NCI-H2107 treated with DMSO at 0.1 percent for 48 hours (cell line): ENCODE measurements at regions not wholly inside any gene's neighbourhood (a gene's known extent, or its start where the extent isn't known, plus 50 kb on each side); places are given as distances from the start of the nearest gene placed in this dataset.
"Not testable (repeated sequence)": the region's sequence is repeated elsewhere in the genome, so short reads cannot be mapped to it uniquely, and the experiment has no call there.

Source experiments
- DNase-seq: peaks from one replicate; lab custom pipeline; 2025; ENCODE audit not compliant: unreplicated experiment; lab: John Stamatoyannopoulos, UW

DNA sequence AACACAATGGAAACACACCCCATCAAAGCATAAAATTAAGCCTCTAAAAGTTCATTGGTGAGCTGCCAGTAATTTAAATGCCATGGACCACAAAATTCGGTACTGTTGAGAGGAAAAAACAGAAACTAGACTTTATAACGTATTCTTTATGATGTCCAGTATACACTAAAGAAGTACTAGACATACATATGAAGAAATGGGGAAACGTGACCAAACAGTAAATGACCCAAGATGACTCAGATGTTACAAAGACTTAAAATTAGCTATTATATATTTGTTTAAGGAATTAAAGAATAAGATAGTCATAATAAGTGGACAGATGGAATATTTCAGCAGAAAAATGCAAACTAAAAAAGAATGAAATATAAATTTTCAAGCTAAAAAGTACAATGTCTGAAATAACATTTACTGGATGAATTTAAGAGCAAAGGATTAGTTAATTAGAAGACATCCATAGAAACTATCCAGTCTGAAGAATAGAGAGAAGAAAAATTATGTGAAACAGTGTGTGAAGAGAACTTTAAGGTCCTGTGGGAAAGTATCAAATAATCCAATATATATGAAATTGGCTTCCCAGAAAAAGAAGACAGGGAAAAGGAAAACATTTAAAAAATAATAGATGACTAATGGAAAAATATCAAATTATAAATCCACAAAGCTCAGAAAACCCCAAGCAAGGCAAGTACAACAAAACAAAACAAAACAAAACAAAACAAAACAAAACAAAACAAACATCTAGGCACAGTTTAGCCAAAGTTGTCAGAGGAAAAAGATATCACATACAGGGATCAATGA is 69.4 kb downstream of the SAMD9 start:
- no peak for DNase-seq

DNA sequence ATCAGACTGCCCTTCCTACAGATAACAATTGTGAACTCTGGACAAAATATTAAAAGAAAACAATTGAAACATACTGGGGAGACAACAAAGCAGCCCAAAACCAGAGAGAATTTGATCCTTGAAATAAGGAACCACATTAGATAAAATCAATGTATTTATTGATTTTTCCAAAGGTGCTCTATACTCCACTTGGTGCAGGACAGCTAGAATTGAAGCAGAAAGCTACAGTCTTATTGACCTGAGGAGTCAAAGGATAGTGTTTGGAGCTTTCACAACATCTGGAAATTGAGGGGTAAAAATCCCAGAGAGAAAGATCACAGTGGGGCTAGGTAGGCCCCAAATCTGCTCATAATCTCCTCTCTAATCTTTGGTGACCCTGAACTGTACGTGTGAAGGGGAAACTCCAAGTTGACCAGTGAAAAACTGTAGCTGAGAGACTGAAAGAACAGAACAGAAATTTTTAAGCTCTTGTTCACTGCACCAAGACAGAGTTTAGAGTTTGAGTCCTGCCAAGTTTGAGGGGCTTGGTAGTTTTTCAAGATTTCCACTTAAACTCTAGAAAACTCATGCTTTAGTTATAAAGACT is 70.2 kb downstream of the SAMD9 start:
- DNase-seq, result no peak

DNA sequence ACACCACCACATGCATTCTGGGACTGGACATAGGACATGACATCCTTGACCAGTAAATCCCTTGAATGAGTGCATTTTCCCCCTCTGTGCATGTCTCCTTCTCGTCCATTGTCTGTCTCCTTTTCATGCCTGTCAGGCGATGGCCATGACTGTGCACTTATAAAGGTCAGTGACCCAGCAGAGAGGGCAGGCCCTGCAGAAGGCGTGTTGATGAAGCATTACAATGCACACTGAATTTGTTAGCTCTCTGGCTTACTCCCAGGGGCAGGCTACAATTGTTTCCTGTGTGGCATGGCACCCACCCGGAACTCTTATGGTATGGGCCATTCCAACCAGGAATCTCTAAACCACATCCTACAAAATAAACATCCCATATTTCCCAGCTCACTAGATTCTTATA is 71.1 kb downstream of the SAMD9 start:
- DNase-seq, result no peak

DNA sequence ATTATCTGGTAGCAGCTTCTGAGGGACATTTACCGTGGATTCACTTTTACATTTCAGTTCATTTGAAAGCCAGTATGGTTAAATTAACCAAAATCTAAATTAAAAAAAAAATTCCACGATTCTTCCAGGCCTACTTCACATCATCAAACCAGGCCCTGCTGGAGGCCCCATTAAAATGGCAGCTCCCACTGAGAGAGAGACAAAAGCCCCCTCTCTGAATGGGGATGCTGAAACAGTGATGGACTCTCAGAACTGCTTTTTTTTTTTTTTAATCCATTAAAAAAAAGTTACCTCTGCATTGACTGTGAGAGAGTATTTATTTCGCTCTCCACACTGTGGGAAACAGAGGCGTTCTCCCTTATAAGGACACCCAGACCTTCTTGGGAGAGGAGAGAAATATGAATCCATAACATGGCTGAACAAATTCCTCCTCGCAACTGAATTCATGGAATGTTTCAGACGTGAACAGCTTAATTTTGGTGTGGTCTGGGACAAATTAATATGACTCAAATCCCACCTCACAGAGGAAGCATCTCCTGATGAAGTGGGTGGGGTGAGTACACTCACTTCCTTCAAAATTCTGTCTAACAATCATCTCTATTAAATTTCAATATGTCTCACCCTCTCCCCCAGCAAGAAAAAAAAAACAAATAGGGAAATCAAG is 73.5 kb downstream of the SAMD9 start:
- DNase-seq, result no peak

DNA sequence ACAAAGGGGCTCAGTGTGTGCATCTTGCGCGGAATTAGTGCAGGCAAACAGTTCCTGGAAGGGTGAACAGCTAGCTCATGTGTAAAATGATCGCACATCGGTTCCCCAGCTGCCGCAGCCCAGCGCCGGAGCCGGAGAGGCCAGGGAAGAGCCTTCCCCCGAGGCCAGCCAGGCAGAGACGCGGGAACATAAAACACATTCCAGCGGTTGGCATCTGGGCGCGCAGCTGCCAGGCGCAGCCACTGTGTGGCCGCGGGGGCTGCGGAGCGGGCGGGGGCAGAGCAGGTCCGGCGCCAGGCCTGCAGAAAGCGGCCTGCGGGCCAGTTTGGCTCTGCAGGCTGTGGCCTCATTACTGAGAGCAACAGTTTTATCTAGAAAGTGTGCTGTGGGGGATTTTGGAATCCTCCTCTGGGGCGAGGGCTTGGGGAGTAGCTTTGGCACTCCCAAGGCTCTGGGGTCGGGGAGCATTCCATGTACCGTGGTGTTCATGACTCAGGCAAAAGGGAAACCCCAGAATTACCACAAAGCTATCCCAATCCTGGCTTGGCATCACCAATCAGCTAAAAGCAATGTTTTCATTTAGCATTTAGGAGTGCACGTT is 74.3 kb downstream of the SAMD9 start:
- DNase-seq, result no peak

DNA sequence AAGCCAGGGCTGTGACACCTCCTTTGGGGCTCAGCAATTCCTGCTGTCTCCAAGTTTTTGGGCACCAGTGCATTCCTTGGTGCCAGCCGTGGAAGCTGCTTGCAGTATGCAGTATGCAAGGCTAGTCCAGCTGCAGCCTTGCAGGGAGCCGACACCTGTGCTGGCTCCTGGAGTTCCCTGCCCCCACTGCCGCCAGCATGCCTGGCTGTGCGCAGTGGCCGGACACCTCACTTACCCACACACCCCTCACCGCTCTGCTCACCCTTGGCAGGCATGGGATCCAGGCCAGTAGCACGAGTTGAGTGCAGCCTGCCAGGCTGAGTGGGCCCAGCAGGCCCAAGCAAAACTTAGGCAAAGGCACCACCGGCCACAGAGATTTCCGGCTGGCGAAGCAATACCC is 77.4 kb downstream of the SAMD9 start:
- DNase-seq, result no peak

DNA sequence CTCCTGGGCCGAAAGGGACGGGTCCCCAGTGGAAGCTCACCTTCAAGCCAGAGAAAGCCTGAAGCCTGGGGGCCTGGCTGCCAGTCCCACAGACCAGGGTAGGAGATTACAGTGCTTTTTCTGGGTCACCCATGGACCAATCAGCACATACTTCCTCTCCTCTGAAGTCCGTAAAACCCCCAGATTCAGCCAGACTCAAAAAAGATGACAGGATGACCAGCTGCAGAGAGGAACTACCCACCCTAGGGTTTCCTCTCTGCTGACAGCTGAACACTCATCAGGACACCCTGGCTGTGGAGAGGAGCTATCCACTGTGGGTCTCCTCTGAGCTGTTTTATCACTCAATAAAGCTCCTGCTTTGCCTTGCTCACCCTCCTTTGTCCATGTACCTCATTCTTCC is 78.0 kb downstream of the SAMD9 start:
- no peak for DNase-seq

DNA sequence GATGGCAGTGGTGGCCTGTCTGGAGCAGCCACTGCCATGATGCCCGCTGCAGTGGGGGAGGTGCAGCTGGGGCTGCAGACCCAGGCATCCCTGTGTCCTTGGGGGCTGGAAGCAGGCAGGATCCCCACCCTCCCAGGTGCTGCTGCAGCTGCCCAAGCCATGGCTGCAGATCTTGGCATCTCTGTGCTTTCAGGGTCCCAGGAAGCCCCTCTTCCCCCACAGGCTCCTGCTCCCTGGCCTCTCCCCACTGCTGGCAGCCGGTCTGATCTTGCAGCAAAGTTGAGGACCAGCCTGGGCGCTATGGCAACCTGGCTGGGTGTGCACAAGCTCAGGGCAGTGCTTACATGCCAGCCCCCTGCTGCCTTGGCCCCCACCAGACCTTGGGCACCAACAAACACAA is 78.5 kb downstream of the SAMD9 start:
- DNase-seq, result no peak

DNA sequence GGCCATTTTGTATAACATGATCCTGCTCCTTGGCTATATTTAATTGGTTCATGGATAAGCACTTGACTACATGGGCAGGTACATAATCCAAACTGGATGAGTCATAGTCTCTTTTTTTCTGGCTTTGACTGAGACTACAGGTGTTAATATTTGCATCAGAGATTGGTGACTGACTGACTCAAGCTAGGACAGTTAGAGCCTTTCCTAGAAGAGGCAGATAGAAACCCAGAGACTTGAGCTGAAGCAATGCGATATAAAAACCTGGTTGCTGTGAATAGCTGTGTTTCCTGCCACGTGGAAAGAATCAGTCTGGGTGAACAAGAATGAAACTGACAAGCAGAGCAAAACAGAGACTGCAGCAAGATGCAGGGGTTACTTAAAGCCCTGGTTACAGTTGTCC is 81.0 kb downstream of the SAMD9 start:
- peak; percentile 25 for DNase-seq

DNA sequence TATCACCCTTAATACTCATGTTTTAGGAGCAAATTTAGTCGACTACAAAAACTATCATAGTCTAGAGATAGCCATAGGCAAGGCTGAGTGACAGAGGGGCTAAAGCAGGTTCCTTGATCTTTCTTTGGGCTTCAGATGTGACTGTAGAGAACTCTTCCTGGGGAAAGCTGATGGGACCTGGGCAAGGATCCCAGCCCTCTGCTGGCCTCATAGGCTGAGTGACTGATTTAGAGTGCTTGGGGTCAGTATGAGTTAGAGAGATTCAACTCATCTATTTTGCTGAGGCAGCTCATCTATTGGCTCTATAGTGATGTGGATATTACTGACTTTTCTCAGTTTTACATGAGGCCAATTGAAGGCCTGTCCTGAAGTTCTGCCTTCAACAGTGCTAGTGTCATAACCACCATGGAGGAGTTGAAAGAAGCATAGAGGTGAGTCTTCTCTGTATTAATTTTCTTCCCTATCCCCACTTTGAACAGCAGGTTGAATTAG is 81.6 kb downstream of the SAMD9 start:
- DNase-seq, result no peak

DNA sequence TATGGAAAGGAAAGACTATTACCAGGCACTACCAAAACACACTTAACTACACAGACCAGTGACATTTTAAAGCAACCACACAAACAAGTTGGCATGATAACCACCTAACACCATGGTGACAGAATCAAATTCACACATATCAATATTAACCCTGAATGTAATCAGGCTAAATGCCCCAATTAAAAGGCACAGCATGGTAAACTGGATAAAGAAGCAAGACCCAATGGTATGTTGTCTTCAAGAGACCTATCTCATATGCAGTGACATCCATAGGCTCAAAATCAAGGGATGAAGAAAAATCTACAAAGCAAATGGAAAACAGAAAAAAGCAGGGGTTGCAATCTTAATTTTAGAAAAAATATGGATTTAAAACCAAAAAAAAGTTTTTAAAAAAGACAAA is 86.0 kb downstream of the SAMD9 start:
- no peak for DNase-seq

DNA sequence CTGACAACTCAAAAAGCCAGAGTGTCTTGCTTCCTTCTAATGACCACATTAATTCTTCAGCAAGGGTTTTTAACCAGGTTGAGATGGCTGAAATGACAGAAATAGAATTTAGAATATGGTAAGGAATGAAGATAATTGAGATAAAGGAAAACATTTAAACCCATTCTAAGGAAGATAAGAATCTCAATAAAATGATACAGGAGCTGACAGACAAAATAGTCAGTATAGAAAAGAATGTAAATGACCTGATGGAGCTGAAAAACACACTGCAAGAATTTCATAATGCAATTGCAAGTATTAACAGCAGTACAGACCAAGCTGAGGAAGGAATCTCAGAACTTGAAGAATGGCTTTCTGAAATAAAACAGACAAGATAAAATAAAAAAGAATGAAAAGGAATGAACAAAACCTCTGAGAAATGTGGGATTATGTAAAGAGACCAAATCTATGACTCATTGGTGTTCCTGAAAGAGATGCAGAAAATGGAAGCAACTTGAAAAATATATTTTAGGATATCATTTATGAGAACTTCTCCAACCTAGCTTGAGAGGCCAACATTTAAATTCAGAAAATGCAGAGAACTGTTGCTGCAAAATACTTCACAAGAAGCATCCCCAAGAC is 87.1 kb downstream of the SAMD9 start:
- no peak for DNase-seq

DNA sequence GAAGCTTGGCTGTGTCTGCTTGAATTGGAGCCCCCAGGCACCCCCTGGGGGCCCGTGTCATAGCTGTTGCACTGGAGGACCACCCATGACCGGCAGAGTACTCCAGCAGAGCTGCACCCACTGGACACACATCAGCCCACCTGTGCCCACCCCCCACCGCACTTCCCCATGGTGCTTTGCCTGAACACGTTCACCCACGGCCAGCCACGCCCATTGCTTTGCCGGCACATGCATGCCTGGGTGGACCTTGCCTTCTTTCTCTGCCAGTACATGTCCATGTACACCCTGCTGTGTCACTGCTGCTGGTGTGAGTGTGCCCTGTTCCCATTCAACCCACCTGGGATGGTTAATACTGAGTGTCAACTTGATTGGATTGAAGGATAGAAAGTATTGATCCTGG is 88.7 kb downstream of the SAMD9 start:
- no peak for DNase-seq

DNA sequence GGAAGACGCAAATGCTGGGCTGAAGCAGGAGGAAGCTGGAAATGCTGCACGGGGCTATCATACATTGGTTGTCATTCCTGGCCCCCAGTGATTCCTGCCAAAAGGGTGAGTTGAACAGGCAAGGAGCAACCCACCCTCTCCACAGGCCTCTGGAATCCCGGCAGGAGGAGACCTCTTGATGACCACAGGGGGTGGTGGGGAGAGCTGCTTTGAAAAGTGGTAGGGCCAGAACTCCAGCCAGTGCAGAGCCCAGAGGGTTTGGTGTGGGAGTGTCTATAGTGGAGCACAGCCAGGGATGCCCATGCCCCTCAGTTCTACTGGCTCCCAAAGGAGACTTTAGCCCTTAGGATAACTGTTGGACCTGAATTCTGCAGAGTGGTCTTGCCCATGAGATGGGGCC is 89.2 kb downstream of the SAMD9 start:
- DNase-seq, result no peak

DNA sequence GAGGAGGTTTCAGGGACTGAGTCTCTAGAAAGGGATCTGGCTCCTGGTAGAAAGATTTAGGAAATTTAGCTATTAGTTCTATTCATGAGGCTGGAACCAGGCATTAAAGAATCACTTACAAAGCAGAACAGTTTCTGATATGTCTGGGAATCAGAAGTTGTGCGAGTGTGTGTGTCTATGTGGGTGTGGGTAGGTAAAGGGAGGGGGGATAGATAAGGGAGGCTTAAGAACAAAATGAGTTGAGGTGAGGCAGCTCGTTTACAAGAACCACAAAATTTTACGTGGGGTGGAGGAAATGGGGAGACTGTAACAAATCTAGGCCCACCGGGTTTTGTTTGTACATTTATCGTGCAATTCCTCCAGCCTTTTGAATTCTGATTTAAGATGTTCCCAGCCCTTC is 90.7 kb downstream of the SAMD9 start:
- no peak for DNase-seq

DNA sequence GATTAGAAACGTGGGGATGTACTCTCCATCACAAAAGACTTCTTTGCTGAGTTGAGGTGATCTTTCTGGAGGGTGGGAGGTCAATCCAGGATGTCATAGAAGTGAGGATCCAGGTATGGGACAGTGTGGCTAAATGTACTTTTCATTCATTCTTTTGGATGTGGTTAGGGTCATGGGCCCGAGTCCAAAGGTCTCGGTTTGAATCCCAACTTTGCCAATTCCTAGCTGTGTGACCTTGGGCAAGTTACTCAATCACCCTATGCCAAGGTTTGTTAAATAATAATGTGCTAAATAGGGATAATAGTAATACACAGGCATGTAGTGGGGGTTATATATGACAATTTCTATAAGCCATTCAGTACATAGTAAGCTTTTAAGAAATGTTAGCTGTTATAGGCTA is 91.4 kb downstream of the SAMD9 start:
- no peak for DNase-seq

DNA sequence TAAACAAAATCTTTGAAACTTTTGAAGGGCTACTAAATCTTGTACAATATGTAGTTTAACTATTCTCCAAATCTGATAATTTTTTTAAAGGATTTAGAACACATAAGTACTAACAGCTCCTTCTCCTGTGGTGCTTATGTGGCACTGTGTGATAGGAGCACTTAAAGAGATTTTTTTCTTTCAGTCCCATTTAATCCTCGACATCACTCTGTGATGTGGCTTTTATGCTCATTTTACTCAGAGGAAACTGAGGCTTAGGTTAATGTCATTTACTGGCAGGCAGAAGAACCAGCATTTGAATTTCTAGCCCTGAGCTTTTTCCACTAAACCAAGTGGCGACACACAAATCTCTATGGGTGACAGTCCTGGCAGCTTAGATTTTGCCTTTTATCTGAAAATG is 92.4 kb downstream of the SAMD9 start:
- no peak for DNase-seq

DNA sequence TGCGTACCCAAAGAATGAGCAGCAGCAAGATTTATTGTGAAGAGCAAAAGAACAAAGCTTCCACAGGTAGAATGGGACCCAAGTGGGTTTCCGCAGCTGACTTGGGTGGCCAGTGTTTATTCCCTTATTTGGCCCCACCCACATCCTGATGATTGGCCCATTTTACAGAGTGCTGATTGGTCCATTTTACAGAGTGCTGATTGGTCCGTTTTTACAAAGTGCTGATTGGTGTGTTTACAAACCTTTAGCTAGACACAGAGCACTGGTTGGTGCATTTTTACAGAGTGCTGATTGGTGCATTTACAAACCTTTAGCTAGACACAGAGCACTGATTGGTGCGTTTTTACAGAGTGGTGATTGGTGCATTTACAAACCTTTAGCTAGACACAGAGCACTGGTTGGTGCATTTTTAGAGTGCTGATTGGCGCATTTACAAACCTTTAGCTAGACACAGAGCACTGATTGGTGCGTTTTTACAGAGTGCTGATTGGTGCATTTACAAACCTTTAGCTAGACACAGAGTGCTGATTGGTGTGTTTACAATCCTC is 94.8 kb downstream of the SAMD9 start:
- DNase-seq, result not testable (repeated sequence)

DNA sequence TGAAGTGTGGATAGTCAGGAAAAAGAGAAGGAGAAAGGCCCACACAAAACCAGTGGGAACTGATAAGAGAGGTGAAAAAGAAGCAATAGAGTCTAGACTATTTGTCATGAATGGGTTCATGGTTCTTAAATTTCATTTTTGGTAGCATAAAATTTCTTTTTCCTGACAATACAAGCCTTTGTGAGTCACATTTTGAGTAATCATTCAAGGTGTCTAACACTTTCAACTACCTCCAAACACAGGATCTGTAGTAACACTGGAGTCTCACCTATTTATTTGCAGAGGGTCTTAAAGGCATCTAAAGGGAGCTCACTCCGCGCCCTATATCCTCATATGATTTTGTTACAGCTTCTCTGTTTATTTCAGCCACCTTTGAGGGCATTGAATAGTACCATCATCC is 96.0 kb downstream of the SAMD9 start:
- DNase-seq, result no peak

DNA sequence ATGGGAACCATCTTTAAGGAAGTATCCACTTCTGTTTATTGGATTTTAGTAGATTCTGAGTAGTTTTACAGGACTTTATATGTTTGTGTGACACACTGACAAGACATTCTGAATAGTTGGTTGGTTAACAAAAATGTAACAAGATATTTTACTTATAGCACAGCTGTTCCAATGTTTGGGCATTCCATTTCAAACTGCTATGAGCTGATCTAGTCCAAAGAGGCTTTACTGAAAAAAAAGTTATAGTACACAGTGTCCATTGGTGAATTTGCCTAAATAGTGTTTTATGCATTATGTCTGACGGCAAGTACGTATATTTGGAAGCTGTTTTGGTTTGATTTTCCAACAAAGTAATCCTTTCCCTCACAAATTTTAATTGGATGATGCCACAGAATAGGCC is 99.1 kb downstream of the SAMD9 start:
- DNase-seq, result no peak

DNA sequence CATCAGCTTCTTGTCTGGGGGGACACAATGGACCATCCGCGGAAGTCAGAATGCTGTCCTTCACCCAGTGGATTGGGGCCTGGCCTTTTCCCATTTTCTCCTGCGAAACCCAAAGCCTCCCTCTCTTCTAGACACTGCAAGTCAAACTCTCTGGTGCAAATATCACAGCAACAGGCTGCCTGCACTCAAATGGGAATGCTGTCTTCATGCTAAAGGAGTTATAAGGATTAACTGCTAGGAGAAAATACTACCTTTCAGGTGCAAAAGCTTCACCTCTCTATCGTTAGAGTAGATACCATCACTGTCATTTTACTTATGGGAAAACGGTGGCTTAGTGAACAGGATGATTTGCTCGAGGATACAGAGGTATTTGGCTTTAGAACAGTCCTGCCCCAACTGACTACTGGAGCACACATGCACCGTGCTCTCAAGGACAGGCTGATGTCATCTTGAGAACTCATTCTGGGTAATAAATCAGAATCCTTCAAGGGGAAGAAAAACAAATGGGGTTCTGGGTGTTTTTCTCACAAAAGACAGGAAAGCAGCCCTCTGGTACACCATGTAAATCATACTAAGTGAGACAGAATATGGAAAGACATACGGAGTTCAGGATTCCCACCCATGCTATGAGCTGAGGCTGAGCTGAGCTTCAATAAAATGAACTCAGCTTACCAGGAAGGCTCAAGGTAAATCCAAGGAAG is 100.9 kb downstream of the SAMD9 start:
- DNase-seq, result no peak
